Superior temporal gyrus (tissue), 1 donor: ENCODE measurements at regions not wholly inside any gene's neighbourhood (a gene's known extent, or its start where the extent isn't known, plus 50 kb on each side); places are given as distances from the start of the nearest gene placed in this dataset.
"Not testable (repeated sequence)": the region's sequence is repeated elsewhere in the genome, so short reads cannot be mapped to it uniquely, and the experiment has no call there.

ENCODE experiments used
- DNase-seq: peaks from one replicate; pipeline ENCODE4 v3.0.0-alpha.2; 2016; ENCODE audit errors: extremely low spot score

GRCh38 chr11:82536706-82537105 lies 197.0 kb downstream of the FAM181B start:
- no peak for DNase-seq

GRCh38 chr11:82533628-82534327 lies 199.9 kb downstream of the FAM181B start:
- DNase-seq: no peak

DNA sequence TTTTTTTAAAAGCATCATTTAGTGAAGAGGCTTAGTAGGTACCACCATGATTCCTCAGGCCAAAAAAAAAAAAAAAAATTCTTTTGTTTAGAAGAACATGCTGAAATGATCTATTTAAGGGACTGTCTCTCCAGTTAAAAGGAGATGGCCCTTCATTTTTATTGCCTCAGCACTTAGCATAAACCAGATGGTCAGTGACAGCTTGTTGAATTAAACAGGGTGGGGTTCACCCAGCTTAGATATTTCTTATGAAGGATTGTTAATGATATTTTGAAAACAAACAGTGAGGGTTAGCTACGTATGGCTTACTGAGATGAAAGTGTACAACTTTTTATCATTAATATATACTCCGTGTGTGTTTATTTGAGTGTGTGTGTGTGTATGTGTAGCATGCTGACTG lies 203.7 kb downstream of the FAM181B start:
- DNase-seq: no peak

DNA sequence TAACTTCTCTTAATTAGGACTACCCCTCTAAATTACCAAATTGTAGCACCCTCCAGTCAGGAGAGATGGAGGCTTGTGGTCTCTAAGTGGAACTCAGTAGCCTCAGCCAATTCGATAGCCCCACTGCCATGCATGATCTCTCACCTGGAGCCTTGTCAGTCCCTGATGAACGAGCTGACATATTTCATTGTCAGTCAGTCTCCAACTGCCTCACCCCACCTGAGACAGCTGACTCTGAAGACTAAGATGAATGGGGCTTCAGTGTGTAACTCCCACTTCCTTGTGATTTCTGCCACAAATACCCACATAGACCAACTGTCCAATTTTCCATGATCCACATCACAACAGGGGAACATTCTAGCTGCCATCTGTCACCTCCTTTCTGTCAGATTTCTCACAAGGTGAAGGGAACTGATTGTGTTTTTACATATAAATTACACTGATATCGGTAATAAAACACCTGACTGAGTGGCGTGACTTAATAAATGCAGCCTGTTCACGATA lies 206.5 kb downstream of the FAM181B start:
- DNase-seq: no peak

DNA sequence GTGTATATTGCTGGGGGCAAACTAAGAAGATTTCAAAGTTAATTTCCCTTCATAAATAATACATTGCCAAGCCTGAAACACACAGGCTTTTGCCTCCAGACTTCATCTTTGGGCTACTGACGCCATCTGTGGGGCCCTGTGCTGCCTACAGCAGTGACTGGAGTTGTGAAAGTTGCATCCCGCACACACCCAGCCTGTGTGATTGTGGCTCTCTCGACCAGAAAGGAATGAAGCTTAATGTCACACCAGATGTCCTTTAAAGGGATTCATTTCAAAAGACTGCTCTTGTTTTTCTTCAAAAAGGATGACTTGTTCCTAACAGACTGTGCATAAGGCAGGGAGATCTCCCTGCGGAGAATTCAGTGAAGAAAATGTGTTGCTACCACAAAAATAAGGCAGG lies 210.5 kb downstream of the FAM181B start:
- peak; percentile 56 for DNase-seq

GRCh38 chr11:82521427-82521826 lies 212.2 kb downstream of the FAM181B start:
- DNase-seq: peak; percentile 53

GRCh38 chr11:82507288-82507687 lies 226.4 kb downstream of the FAM181B start:
- no peak for DNase-seq

GRCh38 chr11:82505379-82505778 lies 228.3 kb downstream of the FAM181B start:
- no peak for DNase-seq

- DNase-seq: not testable (repeated sequence)
Observed at GRCh38 chr11:82501174-82501573, 232.5 kb downstream of the FAM181B start.

DNA sequence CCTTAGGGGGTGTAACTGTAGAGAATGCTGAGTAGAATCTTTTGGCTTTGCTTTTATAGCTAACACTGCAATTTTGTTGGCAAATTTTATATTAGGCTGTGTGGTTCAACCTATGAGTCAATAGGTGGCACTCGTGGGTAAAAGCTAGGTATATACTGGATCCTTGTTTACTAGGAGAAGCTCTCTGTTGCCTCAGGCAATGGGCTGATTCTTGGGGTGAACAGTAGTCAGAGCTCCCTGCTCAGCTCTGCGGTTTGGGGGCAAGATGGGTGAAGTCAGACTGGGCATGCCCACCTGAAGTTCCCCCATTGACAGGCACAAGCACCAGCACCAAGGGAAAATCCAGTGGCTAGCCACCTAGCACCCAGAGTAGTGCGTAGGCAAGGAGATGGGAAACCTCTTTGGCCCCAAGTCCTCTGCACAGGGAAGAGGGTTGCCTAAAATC lies 238.7 kb downstream of the FAM181B start:
- DNase-seq: no peak

DNA sequence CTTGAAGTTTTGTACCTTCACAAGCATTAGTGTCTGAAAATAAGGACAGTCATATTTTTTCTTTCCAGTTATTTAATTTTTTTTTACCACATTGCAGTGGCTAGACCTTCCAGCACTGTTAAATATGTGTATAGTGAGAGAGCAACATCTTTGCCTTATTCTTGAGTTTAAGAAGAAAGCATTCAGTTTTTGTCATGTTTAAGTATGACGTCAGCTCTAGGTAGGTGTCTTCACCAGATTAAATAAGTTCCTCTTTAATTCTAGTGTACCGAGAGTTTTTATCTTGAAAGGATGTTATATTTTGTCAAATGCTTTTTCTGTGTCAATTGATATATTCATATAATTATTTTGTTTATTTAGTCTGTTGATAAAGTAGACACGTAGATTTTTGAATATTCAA lies 258.8 kb downstream of the FAM181B start:
- DNase-seq: no peak

GRCh38 chr11:82465481-82465880 lies 268.2 kb downstream of the FAM181B start:
- no peak for DNase-seq

GRCh38 chr11:82462608-82463242 lies 270.9 kb downstream of the FAM181B start:
- no peak for DNase-seq

DNA sequence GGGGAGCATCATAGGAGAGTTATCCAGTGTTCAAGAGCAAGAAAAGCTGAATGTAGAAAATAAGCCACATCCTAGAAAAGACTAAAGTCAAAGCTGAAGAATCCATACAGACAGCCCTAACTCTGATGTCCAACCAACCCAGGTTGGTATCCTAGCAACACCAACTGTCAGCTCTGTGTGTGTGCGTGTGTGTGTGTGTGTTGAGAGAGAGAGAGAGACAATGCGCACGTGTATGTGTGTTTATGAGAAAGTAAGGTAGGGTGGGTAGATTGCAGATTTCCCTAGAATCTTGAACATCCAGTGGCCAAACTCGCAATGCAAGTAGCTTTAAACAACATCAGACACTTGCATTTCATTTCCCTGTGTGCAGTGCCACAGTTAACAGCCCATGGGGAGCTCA lies 274.9 kb downstream of the FAM181B start:
- DNase-seq: no peak

DNA sequence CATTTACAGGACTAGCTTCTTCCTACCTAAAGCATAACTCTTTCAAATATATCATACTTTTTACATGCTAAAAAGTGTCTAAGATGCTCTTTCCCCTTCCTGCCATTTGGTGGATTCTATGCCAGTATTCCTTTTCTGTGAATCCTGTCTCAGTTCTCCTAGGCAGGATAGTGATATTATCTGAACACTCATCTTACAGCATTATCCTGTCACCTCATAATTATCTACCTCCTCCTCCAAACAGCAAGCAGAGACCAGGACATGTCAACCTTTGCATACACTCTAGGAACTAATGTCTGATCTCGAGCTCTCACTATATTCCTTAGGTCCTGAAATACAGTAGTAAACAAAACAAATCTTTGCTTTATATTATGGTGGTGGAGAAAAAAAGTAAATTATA lies 275.5 kb downstream of the FAM181B start:
- DNase-seq: no peak

GRCh38 chr11:82450996-82451395 lies 282.7 kb downstream of the FAM181B start:
- no peak for DNase-seq

GRCh38 chr11:82406611-82407010 lies 327.1 kb downstream of the FAM181B start:
- no peak for DNase-seq

GRCh38 chr11:82405421-82405820 lies 328.2 kb downstream of the FAM181B start:
- DNase-seq: no peak

DNA sequence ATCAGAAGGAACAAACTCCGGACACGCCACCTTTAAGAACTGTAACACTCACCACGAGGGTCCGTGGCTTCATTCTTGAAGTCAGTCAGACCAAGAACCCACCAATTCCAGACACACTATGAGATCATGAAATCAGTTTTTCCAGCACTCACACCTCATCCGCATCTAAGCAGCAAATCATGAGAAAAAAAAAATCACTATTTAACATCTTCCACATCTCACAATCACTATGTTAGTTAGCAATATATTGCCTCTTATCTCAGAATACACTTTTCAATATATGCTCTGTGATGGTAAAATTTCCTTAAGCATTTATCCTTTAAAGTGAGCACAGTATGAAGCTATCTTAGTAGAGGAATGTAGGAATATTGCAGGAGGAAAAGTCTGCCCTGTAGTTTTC lies 328.7 kb downstream of the FAM181B start:
- DNase-seq: no peak

DNA sequence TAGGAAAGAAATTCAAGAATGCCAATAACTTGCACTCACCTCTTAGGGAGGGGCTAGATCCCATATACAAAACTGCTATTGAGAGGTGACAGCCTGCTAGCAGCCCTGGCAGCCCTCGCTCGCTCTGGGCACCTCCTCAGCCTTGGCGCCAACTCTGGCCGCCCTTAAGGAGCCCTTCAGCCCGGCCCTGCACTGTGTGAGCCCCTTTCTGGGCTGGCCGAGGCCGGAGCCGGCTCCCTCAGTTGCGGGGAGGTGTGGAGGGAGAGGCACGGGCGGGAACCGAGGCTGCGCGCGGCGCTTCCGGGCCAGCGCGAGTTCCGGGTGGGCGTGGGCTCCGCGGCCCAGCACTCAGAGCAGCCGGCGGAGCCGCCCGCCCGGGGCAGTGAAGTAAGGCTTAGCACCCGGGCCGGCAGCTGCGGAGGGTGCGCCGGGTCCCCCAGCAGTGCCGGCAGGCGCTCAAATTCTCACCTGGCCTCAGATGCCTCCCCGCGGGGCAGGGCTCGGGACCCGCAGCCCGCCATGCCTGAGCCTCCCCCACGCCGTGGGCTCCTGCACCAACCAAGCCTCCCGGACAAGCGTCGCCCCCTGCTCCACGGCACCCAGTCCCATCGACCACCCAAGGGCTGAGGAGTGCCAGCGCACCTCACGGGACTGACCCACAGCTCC lies 329.9 kb downstream of the FAM181B start:
- no peak for DNase-seq

- DNase-seq: peak; percentile 18
Observed at GRCh38 chr11:82398300-82398815, 335.3 kb downstream of the FAM181B start.

GRCh38 chr11:82396639-82397038 lies 337.0 kb downstream of the FAM181B start:
- not testable (repeated sequence) for DNase-seq

- DNase-seq: no peak
Observed at GRCh38 chr11:82384308-82384707, 349.4 kb downstream of the FAM181B start.
